RWPE2 (cell line): ENCODE measurements at regions not wholly inside any gene's neighbourhood (a gene's known extent, or its start where the extent isn't known, plus 50 kb on each side); places are given as distances from the start of the nearest gene placed in this dataset.
A peak's percentile ranks its signal among the peaks of the same experiment; 100 is the strongest.

ENCODE experiments used
- ATAC-seq: fragments of 200-7000 bp; cut with Tn5 transposase; 3 replicates; pipeline ENCODE4 v1.9.1; 2021; ENCODE audit warnings: low read depth
- DNase-seq: peaks from one replicate; pipeline ENCODE4 v3.0.0-alpha.2; 2020; ENCODE audit warnings: low spot score
- H3K27ac ChIP-seq: fragments of 450-650 bp; 2 replicates; pipeline ENCODE4 v1.5.1; 2017; ENCODE audit warnings: mild to moderate bottlenecking; ENCODE audit not compliant: poor library complexity, severe bottlenecking
- H3K27me3 ChIP-seq: fragments of 250-450 bp; sonication (Bioruptor Pico); 2 replicates; pipeline ENCODE4 v1.5.1; 2021; ENCODE audit warnings: mild to moderate bottlenecking, moderate library complexity; ENCODE audit not compliant: insufficient read depth, poor library complexity, severe bottlenecking
- H3K36me3 ChIP-seq: fragments of 250-450 bp; sonication (Bioruptor Pico); 2 replicates; pipeline ENCODE4 v1.5.1; 2020; ENCODE audit warnings: low read depth, mild to moderate bottlenecking, moderate library complexity
- H3K4me1 ChIP-seq: fragments of 250-450 bp; sonication (Bioruptor Pico); 2 replicates; pipeline ENCODE4 v1.5.1; 2021; ENCODE audit warnings: mild to moderate bottlenecking, moderate library complexity; ENCODE audit not compliant: insufficient read depth, poor library complexity, severe bottlenecking
- H3K4me3 ChIP-seq: fragments of 250-450 bp; sonication (Bioruptor Pico); 2 replicates; pipeline ENCODE4 v1.5.1; 2021; ENCODE audit warnings: mild to moderate bottlenecking, moderate library complexity; ENCODE audit not compliant: severe bottlenecking
- H3K9me3 ChIP-seq: fragments of 250-450 bp; sonication (Bioruptor Pico); 2 replicates; pipeline ENCODE4 v1.5.1; 2021; ENCODE audit warnings: mild to moderate bottlenecking, moderate library complexity; ENCODE audit not compliant: severe bottlenecking
- TF ChIP-seq, protein P1 (sequence below): fragments of 450-650 bp; IDR thresholded peaks from one replicate; pipeline ENCODE4 v1.5.1; 2017; ENCODE audit warnings: mild to moderate bottlenecking, moderate library complexity; ENCODE audit not compliant: poor library complexity, severe bottlenecking

DNA sequence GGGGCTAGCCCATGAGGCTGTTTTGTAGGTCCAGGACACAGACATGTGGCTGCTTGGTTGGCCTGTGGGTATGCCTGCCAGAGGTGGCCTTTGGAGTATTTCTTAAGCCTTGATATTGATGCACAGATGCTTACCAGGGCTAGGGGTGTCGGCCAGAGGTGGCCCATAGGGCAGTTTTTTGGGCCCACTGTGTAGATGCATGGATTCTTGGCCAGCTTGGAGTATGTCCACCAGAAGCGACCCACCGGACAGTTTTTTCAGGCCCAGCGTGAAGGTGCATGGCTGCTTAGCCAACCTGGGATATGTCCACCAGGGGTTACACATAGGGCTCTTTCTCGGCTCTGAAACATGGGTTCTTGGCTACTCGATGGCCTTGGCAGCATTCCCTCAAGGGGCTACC is 1199.1 kb downstream of the CNTNAP5 start:
- Histone ChIP-seq H3K27me3 (no peaks in the 10 kb centered on the region), H3K27ac (no peak overlapping the region), H3K4me1 (no peaks in the 10 kb centered on the region), H3K9me3 (no peaks in the 10 kb centered on the region), H3K36me3 (no peaks in the 10 kb centered on the region), H3K4me3 (no peak overlapping the region)
- DNase-seq (no peak), ATAC-seq (no peak)
- TF ChIP-seq, protein P1, sequence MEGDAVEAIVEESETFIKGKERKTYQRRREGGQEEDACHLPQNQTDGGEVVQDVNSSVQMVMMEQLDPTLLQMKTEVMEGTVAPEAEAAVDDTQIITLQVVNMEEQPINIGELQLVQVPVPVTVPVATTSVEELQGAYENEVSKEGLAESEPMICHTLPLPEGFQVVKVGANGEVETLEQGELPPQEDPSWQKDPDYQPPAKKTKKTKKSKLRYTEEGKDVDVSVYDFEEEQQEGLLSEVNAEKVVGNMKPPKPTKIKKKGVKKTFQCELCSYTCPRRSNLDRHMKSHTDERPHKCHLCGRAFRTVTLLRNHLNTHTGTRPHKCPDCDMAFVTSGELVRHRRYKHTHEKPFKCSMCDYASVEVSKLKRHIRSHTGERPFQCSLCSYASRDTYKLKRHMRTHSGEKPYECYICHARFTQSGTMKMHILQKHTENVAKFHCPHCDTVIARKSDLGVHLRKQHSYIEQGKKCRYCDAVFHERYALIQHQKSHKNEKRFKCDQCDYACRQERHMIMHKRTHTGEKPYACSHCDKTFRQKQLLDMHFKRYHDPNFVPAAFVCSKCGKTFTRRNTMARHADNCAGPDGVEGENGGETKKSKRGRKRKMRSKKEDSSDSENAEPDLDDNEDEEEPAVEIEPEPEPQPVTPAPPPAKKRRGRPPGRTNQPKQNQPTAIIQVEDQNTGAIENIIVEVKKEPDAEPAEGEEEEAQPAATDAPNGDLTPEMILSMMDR, result no peak

DNA sequence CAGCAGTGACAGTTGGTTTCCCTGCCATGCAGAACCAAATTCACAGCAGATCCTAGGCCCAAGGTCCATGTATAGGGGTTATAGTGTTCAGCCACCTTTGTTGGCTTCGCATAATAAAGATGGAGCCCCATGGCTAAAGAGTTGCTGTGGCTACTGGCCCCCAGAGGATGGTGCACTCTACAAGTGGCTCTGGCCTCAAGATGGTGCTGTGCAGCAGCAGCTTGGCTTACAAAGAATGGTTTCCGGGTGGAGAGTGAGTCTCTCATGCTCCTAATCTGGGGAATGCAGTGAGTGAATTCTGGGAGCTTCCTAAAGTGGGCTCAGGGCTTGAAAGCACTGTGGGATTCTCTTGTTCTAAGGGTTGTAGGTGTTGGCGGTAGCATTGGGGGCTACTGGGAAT is 1199.7 kb downstream of the CNTNAP5 start:
- H3K4me3 ChIP-seq, result no peak overlapping the region
- DNase-seq, result no peak
- no peaks in the 10 kb centered on the region for H3K27me3 ChIP-seq
- no peak for ATAC-seq
- H3K9me3 ChIP-seq, result no peaks in the 10 kb centered on the region
- TF ChIP-seq, protein P1, result no peak
- H3K36me3 ChIP-seq, result no peaks in the 10 kb centered on the region
- no peaks in the 10 kb centered on the region for H3K4me1 ChIP-seq
- H3K27ac ChIP-seq, result no peak overlapping the region

DNA sequence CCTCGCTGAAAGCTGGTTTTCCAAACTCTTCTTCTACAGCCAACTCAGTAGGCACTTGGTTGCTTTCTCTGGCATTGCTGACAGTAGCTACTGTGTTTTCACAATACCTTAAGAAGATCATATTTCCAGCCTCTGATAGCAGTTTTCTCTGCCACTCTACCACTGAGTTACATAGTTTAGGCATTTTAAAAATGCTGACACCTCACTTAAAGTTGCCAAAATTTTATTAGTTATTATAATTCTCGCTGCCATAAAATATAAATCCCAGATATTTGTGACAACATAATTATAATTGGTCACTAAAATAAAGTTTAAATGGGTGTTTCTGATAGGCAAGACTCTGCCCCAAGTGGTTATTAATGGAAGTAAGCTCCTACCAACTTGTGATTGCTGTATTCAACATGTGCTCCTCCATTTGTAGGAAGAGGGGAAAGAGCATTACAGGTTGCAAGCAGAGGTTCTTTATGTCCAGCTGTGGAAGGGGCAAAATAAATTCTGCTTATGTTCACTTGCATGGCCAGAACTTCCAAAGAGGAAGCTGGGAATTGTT is 1202.8 kb downstream of the CNTNAP5 start:
- Histone ChIP-seq H3K27ac (no peak overlapping the region), H3K27me3 (no peaks in the 10 kb centered on the region), H3K9me3 (no peaks in the 10 kb centered on the region), H3K36me3 (no peaks in the 10 kb centered on the region), H3K4me1 (no peaks in the 10 kb centered on the region), H3K4me3 (no peak overlapping the region)
- DNase-seq, result no peak
- no peak for ATAC-seq
- TF ChIP-seq, protein P1, result peak; percentile 52

DNA sequence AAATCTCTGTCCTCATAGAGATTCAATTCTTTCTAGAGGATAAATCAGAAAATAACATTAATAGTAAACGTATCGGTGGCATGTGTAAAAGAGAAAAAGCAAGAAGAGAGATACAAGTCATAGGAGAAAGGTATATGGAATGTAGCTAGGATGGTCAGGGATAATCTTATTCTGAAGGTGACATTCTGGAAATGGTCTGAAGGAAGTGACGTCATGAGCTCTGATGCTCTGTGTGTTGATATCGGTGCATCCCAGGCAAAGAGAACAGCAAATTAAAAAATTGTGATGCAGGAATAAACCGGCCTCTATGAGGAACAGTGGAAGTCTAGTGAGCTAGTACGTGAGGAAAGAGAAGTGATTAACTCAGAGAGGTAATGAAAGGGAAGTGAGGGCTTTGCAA is 1215.8 kb downstream of the CNTNAP5 start:
- Histone ChIP-seq H3K36me3 (no peaks in the 10 kb centered on the region), H3K4me1 (no peaks in the 10 kb centered on the region), H3K4me3 (no peak overlapping the region), H3K9me3 (no peaks in the 10 kb centered on the region), H3K27ac (no peak overlapping the region), H3K27me3 (peaks cover 11% of the 10 kb centered on the region)
- TF ChIP-seq, protein P1, result no peak
- no peak for DNase-seq
- ATAC-seq, result no peak

DNA sequence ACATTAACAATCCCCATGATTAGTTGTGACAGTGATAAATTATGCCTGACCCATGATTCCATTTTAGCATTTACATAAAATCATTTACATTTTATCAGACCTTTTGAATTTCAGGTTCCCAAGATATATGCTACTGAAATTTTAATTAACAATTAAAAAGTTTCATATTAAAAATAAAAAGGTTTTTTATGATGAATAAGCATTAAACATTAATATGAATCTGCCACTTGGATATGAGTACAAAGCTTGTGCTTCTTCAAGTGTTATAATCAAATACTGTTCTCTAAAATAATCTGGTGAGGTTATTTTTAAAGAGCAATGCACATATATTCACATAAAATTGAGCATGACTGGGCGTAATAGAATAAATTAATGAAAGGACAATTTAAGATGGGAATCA is 1218.0 kb downstream of the CNTNAP5 start:
- no peak for ATAC-seq
- DNase-seq, result no peak
- Histone ChIP-seq H3K27ac (no peak overlapping the region), H3K4me3 (no peak overlapping the region), H3K9me3 (no peaks in the 10 kb centered on the region), H3K36me3 (no peaks in the 10 kb centered on the region), H3K4me1 (no peaks in the 10 kb centered on the region), H3K27me3 (peaks cover 2% of the 10 kb centered on the region)
- TF ChIP-seq, protein P1, result no peak
